PC-3 (cell line): ENCODE measurements at regions not wholly inside any gene's neighbourhood (a gene's known extent, or its start where the extent isn't known, plus 50 kb on each side); places are given as distances from the start of the nearest gene placed in this dataset.

Source experiments
- ATAC-seq: fragments of 200-7000 bp; cut with Tn5 transposase; 2 replicates; pipeline ENCODE4 v1.9.1; 2020; ENCODE audit warnings: mild to moderate bottlenecking, moderate library complexity
- BruUV-seq: library from RNA; stranded (reverse); fragments of 400-500 nt; replicated peaks from 2 replicates; lab custom pipeline; 2021; lab: Mats Ljungman, UMichigan
- CTCF ChIA-PET: fragments of 300-600 bp; sonication (Branson Sonifier 250); formaldehyde crosslinking; loops from one replicate; lab custom pipeline; 2022; ENCODE audit warnings: antibody characterized with exemption; lab: Charles Lee
- POLR2A ChIA-PET: fragments of 300-600 bp; sonication (Branson Sonifier 250); formaldehyde crosslinking; loops from one replicate; lab custom pipeline; 2022; ENCODE audit warnings: antibody characterized with exemption; ENCODE audit not compliant: unreplicated experiment; lab: Charles Lee
- DNase-seq: peaks from one replicate; pipeline ENCODE4 v3.0.0-alpha.2; 2015
- H2AFZ ChIP-seq: fragments of 300-600 bp; sonication (generic); 2 replicates; pipeline ENCODE4 v1.6.0; 2016; ENCODE audit warnings: antibody characterized with exemption, low read length
- H3F3A ChIP-seq: fragments of 300-600 bp; sonication (generic); one replicate; pipeline ENCODE4 v1.6.0; 2017; ENCODE audit warnings: antibody characterized with exemption, low read length, control low read depth, mild to moderate bottlenecking; ENCODE audit not compliant: unreplicated experiment
- H3K27ac ChIP-seq: fragments of 300-600 bp; sonication (generic); 2 replicates; pipeline ENCODE4 v1.5.1; 2016; ENCODE audit warnings: mild to moderate bottlenecking, low read length
- H3K27me3 ChIP-seq: fragments of 300-600 bp; sonication (generic); 2 replicates; pipeline ENCODE4 v1.6.1; 2016; ENCODE audit warnings: low read length, mixed read lengths
- H3K36me3 ChIP-seq: fragments of 300-600 bp; sonication (generic); 2 replicates; pipeline ENCODE4 v1.6.1; 2016; ENCODE audit warnings: low read depth, mixed run types, low read length, mixed read lengths
- H3K4me1 ChIP-seq: fragments of 300-600 bp; sonication (generic); 2 replicates; pipeline ENCODE4 v1.5.1; 2016; ENCODE audit warnings: low read length; ENCODE audit not compliant: insufficient read depth
- H3K4me2 ChIP-seq: fragments of 300-600 bp; sonication (generic); 2 replicates; pipeline ENCODE4 v1.6.0; 2016; ENCODE audit warnings: low read length
- H3K4me3 ChIP-seq: fragments of 300-600 bp; sonication (generic); 2 replicates; pipeline ENCODE4 v1.5.1; 2016; ENCODE audit warnings: mild to moderate bottlenecking, low read length, mixed read lengths
- H3K79me2 ChIP-seq: fragments of 300-600 bp; sonication (generic); 2 replicates; pipeline ENCODE4 v1.6.1; 2017; ENCODE audit warnings: low read length, mixed read lengths
- H3K9ac ChIP-seq: fragments of 300-600 bp; sonication (generic); 2 replicates; pipeline ENCODE4 v1.6.0; 2016; ENCODE audit warnings: mild to moderate bottlenecking, low read length
- H3K9me2 ChIP-seq: fragments of 300-600 bp; sonication (generic); replicated peaks from 2 replicates; pipeline ENCODE4 v1.6.1; 2016; ENCODE audit warnings: mixed run types, low read length, mixed read lengths
- H3K9me3 ChIP-seq: fragments of 300-600 bp; sonication (generic); 2 replicates; pipeline ENCODE4 v1.6.1; 2016; ENCODE audit warnings: low read length, mixed read lengths
- H4K20me1 ChIP-seq: fragments of 300-600 bp; sonication (generic); 2 replicates; pipeline ENCODE4 v1.6.1; 2016; ENCODE audit warnings: low read length, mixed read lengths
- CTCF ChIP-seq: fragments of 300-600 bp; sonication (generic); conservative IDR thresholded peaks from 2 replicates; pipeline ENCODE4 v1.5.1; 2017; ENCODE audit warnings: antibody characterized with exemption, low read depth, mild to moderate bottlenecking, low read length
- EZH2 ChIP-seq: fragments of 300-600 bp; sonication (generic); IDR thresholded peaks from one replicate; pipeline ENCODE4 v1.6.1; 2017; ENCODE audit warnings: antibody characterized with exemption, mild to moderate bottlenecking, low read length; ENCODE audit not compliant: unreplicated experiment
- EZH2phosphoT487 ChIP-seq: fragments of 300-600 bp; sonication (generic); IDR thresholded peaks from 2 replicates; pipeline ENCODE4 v1.6.1; 2018; ENCODE audit warnings: mild to moderate bottlenecking, antibody characterized with exemption, low read length, borderline replicate concordance
- intact Hi-C: fragments of 100-400 bp; cut with micrococcal nuclease; formaldehyde crosslinking; loops from 2 replicates; pipeline ENCODE4 v1.9.0; 2023

GRCh38 chr13:34224877-34225276, 406.9 kb downstream of the RFC3 start:
- no peak overlapping the region for H3K27ac ChIP-seq
- POLR2A ChIA-PET, result no interaction called here
- intact Hi-C loops, result no loop called here

DNA sequence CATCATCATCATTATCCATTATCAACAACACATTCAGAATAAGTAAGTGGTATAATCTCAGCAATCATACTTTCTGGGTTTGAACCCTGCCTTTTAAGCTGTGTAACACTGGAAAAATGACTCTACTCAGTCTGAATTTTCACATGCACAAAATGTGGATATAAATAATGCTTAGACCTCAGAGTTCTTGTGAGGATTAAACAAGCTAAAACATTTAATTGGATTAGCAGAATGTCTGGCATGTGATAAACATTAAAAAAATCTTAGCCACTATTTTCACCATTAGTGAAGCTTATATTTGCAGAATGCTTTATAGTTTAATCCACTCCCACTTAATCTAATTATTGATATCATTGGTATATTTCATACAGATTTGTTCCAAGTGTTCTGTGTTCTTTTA, 412.3 kb downstream of the RFC3 start:
- Histone ChIP-seq H3F3A (no peaks in the 10 kb centered on the region), H4K20me1 (no peaks in the 10 kb centered on the region), H3K4me3 (no peak overlapping the region), H3K79me2 (no peaks in the 10 kb centered on the region), H3K9me2 (no peaks in the 10 kb centered on the region), H3K4me1 (0 out of 2 replicates have a peak, but pooled peaks cover 5% of the 10 kb centered on the region), H3K27ac (no peak overlapping the region), H3K9ac (no peak overlapping the region), H3K27me3 (no peaks in the 10 kb centered on the region), H3K9me3 (no peaks in the 10 kb centered on the region), H3K36me3 (no peaks in the 10 kb centered on the region), H2AFZ (no peak overlapping the region), H3K4me2 (no peak overlapping the region)
- intact Hi-C loops, result no loop called here
- DNase-seq (no peak), ATAC-seq (no peak)
- no TSS peak for BruUV-seq
- TF ChIP-seq EZH2phosphoT487, result no peak
- no peak for TF ChIP-seq EZH2
- ChIA-PET POLR2A (no interaction called here), CTCF (no interaction called here)

More at GRCh38 chr13:34224877-34225276, 406.9 kb downstream of the RFC3 start:
- CTCF ChIA-PET, result no interaction called here
- BruUV-seq, result no TSS peak
- no peaks in the 10 kb centered on the region for H3K79me2 ChIP-seq
- no peaks in the 10 kb centered on the region for H3F3A ChIP-seq
- DNase-seq (no peak), ATAC-seq (no peak)
- peaks cover 17% of the 10 kb centered on the region for H3K4me1 ChIP-seq
- H3K36me3 ChIP-seq, result no peaks in the 10 kb centered on the region
- H3K9ac ChIP-seq, result no peak overlapping the region
- H2AFZ ChIP-seq, result no peak overlapping the region
- H3K27me3 ChIP-seq, result no peaks in the 10 kb centered on the region
- no peaks in the 10 kb centered on the region for H3K9me3 ChIP-seq
- TF ChIP-seq CTCF (no peak), EZH2 (no peak), EZH2phosphoT487 (no peak)
- H4K20me1 ChIP-seq, result no peaks in the 10 kb centered on the region
- no peak overlapping the region for H3K4me2 ChIP-seq
- H3K4me3 ChIP-seq, result no peak overlapping the region
- no peaks in the 10 kb centered on the region for H3K9me2 ChIP-seq

GRCh38 chr13:34241332-34241731, 423.4 kb downstream of the RFC3 start:
- no peaks in the 10 kb centered on the region for H3K36me3 ChIP-seq
- ChIA-PET POLR2A (no interaction called here), CTCF (no interaction called here)
- ATAC-seq (no peak), DNase-seq (no peak)
- TF ChIP-seq EZH2phosphoT487, result no peak
- no peak for TF ChIP-seq EZH2
- no peak for TF ChIP-seq CTCF
- H3K27ac ChIP-seq, result no peak overlapping the region
- no peak overlapping the region for H2AFZ ChIP-seq
- H4K20me1 ChIP-seq, result no peaks in the 10 kb centered on the region
- no peaks in the 10 kb centered on the region for H3K79me2 ChIP-seq
- no peak overlapping the region for H3K4me2 ChIP-seq
- H3K9me2 ChIP-seq, result no peaks in the 10 kb centered on the region
- no peak overlapping the region for H3K4me3 ChIP-seq
- intact Hi-C loops, result no loop called here
- no peak overlapping the region for H3K9ac ChIP-seq
- no TSS peak for BruUV-seq
- peaks cover 6% of the 10 kb centered on the region for H3K4me1 ChIP-seq
- no peaks in the 10 kb centered on the region; the same call in 1 of the 2 replicates for H3K9me3 ChIP-seq
- no peaks in the 10 kb centered on the region for H3F3A ChIP-seq
- H3K27me3 ChIP-seq, result no peaks in the 10 kb centered on the region
